HT1080 (cell line): ENCODE measurements at regions not wholly inside any gene's neighbourhood (a gene's known extent, or its start where the extent isn't known, plus 50 kb on each side); places are given as distances from the start of the nearest gene placed in this dataset.

Experiments used
- DNase-seq: peaks from one replicate; pipeline ENCODE4 v3.0.0-alpha.2; 2015; ENCODE audit warnings: low read depth

- peak; percentile 75 for DNase-seq
Measured at GRCh38 chr12:94098466-94098865, 49.9 kb upstream of the PLXNC1 start.
